ENCODE measurements at regions not wholly inside any gene's neighbourhood (a gene's known extent, or its start where the extent isn't known, plus 50 kb on each side); places are given as distances from the start of the nearest gene placed in this dataset.
A peak's percentile ranks its signal among the peaks of the same experiment; 100 is the strongest.

DNA sequence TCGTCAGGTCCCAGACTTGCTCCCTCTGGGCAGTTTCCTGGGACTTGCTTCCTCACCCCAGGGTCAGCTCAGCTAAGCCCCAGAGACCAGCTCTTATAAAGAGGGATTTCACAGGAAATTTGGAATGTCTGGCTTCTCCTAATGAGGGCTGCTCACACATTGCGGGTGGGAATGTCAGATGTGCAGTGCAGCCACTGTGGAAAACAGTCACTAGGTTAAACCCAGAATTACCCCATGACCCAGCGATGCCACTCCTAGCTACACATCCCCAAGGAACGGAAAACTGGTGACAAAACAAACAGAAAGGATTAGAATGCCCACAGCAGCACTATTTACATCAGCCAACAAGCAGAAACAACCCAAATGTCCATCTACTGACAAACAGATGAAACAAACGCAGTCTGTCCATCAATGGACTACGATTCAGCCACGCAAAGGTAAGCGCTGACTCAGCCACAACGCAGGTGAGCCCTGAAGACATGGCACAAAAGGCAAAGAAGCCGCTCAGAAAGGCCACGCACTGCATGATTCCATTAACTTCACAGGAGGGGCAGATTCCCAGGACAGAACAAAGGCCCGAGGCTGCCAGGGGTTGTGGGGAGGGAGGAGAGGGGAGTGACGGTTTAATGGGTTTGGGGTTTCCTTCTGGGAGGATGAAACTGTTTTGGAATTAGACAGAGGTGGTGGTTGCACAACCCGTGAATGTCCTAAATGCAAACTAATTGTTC lies 63.0 kb downstream of the NCOR2 start:
- no peak for DNase-seq (ENCODE audit: low read depth)

- DNase-seq (ENCODE audit: low read depth), result no peak
Observed at GRCh38 chr12:124503305-124503704, 64.1 kb downstream of the NCOR2 start.

GRCh38 chr12:124502379-124502778 lies 65.0 kb downstream of the NCOR2 start:
- no peak for DNase-seq (ENCODE audit: low read depth)

GRCh38 chr12:124501827-124502226 lies 65.6 kb downstream of the NCOR2 start:
- no peak for DNase-seq (ENCODE audit: low read depth)

GRCh38 chr12:124501112-124501561 lies 66.3 kb downstream of the NCOR2 start:
- DNase-seq (ENCODE audit: low read depth), result no peak

DNA sequence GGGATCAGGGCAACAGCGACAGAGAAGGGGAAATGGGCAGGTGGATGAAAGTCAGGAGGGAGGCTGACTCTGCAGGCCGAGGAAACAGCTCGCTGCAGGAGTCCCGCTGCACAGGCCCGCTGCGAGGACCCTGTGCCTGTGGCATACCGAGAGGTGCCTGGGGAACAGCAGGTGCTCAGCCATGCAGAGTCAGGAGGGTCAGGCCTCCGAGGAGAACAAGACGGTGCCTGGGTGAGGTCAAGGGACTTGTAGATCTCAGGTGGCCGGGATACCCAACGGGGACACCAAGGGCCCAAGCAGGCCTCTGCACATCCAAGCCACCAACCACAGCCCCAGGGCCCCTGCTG lies 67.5 kb downstream of the NCOR2 start:
- DNase-seq (ENCODE audit: low read depth), result no peak

GRCh38 chr12:124499190-124499753 lies 68.1 kb downstream of the NCOR2 start:
- DNase-seq (ENCODE audit: low read depth), result no peak

DNA sequence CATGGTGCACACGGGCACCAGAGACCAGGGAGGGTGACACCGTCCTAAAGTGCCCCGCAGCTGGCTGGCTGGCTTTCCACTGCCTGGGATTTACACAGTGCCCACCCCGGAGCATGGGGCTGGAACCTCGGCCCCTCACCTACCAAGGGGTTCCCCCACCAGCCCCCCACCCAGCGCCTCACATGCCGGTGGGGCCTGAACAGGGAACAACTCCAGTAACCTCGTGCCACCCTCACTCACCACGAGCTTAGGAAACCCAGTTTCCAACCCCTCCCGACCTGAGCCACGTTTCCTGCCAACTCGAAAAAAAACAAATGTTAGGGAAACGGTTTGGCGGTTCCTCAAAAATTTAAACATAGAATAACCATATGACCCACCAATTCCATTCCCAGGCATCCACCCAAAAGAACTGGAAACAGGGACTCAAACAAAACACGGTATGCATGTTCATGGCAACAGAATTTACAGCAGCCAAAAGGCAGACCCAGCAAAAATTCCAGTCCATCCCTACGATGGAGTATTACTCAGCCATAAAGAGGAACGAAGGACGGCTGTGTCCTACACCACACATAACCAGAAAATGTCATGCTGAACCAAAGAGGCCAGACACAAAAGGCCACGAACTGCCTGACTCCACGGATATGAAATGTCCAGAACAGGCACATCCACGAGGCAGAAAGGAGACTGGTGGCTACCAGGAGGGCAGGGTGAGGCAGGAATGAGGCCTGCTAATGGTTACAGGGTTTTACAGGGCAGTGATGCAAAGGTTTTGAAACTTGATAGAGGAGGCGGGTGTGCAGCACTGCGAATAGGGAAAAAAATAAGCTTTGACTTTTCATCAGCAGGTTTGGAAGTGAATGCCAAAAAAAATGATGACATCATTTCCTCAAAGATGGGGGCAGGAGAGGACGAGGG lies 68.9 kb downstream of the NCOR2 start:
- no peak for DNase-seq (ENCODE audit: low read depth)

- DNase-seq (ENCODE audit: low read depth), result peak; percentile 97
Observed at GRCh38 chr12:124497658-124498057, 69.8 kb downstream of the NCOR2 start.

DNA sequence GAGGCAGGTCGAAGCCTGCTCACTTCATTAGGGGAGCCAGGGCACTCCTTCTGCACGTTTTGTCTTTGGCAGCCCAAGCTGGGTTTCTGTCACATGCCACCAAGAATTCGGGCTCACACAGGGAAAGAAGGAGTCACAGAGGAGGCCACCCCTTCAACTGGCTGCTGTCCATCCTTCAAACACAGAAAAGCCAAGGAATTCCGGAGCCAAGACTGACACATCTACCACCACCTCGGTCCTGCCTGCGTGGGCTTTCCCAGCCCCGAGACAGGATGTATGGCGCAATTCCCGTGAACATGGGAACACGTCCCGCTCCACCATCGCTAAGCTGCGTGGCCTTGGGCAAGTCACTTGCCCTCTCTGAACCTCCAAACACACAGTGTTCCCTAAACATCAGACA lies 70.4 kb downstream of the NCOR2 start:
- DNase-seq (ENCODE audit: low read depth), result no peak

- DNase-seq (ENCODE audit: low read depth), result no peak
Observed at GRCh38 chr12:124496584-124496983, 70.8 kb downstream of the NCOR2 start.

DNA sequence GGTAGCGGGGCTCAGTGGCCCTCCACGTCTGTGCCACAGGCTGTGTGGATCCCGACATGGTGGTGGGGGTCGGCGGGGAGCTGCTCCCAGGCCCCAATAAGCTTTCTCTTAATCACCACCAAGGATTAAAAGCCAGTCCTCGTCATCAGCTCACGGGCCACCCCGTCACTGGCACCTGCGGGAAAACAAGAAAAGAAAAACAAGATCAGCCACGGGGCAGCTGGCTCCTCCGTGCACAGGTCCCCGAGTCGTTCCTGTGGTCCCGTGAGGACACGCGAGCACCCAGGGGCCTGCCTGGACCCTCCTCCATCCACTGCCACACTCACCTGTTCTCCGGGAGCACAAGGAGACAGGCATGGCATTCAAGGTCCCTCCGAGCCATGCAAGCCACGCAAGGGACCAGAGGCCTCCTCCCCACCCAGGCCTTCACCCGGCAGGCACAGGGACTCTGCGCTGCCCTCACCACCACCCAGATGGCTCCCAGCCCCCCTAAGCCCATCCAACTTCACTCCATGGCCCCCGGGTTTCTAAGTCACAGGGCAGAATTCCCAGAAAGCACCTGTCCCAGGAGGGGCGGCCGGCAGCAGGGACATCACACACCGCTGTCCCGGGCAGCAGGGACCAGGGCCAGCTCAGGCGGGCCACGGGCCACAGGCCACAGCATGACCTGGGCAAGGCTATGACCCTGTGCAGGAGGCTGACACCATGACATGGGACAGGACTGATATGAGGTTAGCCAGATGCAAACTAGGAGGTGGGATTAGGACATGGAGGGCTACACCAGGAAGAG lies 72.0 kb downstream of the NCOR2 start:
- DNase-seq (ENCODE audit: low read depth), result no peak

- no peak for DNase-seq (ENCODE audit: low read depth)
Observed at GRCh38 chr12:124494751-124495129, 72.7 kb downstream of the NCOR2 start.

GRCh38 chr12:124493809-124494750 lies 73.3 kb downstream of the NCOR2 start:
- DNase-seq (ENCODE audit: low read depth), result no peak

GRCh38 chr12:124492879-124493808 lies 74.3 kb downstream of the NCOR2 start:
- no peak for DNase-seq (ENCODE audit: low read depth)

GRCh38 chr12:124491856-124492420 lies 75.5 kb downstream of the NCOR2 start:
- no peak for DNase-seq (ENCODE audit: low read depth)

GRCh38 chr12:124491310-124491709 lies 76.1 kb downstream of the NCOR2 start:
- no peak for DNase-seq (ENCODE audit: low read depth)

- DNase-seq (ENCODE audit: low read depth), result no peak
Observed at GRCh38 chr12:124490584-124491305, 76.7 kb downstream of the NCOR2 start.

All from myocyte (in vitro differentiated cells).